Ovary (tissue), 3 donors: ENCODE measurements at regions not wholly inside any gene's neighbourhood (a gene's known extent, or its start where the extent isn't known, plus 50 kb on each side); places are given as distances from the start of the nearest gene placed in this dataset.

Experiments
- POLR2A ChIP-seq: fragments of 450-650 bp; IDR thresholded peaks from one replicate; pipeline ENCODE4 v1.6.1; 2017; ENCODE audit warnings: antibody characterized with exemption, mild to moderate bottlenecking, moderate library complexity
- TF ChIP-seq, protein P1 (sequence below), 3 donors: fragments of 450-650 bp in 2 of 3; fragments of 200-600 bp in 1 of 3; IDR thresholded peaks; one replicate each; pipeline versions ENCODE4 v1.5.1 to v1.8.0; 2016 to 2022; ENCODE audit warnings: antibody characterized with exemption in 3 of 3, mild to moderate bottlenecking in 1 of 3
- donor health status: DM: no; HTN: no; CAD: no.

DNA sequence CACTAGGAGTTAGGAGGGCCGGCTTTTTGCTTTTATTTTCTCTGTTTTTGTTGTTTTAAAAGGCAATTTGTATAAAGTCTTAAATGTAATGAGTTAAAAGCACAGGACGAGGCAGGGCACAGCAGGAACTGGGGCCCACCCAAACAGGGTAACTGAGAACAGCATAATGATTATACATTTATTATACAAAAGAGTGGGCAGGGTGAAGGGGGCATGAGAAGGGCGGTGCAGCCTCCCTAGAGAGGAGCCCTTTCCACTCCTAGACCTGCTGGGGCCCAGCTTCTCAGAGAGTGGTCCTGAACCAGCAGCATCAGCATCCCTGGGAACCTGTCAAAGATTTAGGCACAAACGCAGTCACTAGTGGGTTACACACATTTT, 438.0 kb downstream of the AGTPBP1 start:
- TF ChIP-seq, protein P1, sequence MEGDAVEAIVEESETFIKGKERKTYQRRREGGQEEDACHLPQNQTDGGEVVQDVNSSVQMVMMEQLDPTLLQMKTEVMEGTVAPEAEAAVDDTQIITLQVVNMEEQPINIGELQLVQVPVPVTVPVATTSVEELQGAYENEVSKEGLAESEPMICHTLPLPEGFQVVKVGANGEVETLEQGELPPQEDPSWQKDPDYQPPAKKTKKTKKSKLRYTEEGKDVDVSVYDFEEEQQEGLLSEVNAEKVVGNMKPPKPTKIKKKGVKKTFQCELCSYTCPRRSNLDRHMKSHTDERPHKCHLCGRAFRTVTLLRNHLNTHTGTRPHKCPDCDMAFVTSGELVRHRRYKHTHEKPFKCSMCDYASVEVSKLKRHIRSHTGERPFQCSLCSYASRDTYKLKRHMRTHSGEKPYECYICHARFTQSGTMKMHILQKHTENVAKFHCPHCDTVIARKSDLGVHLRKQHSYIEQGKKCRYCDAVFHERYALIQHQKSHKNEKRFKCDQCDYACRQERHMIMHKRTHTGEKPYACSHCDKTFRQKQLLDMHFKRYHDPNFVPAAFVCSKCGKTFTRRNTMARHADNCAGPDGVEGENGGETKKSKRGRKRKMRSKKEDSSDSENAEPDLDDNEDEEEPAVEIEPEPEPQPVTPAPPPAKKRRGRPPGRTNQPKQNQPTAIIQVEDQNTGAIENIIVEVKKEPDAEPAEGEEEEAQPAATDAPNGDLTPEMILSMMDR (IDR thresholded peaks at IDR 0.05) = no peak
- no peak for TF ChIP-seq POLR2A
